ENCODE measurements at regions not wholly inside any gene's neighbourhood (a gene's known extent, or its start where the extent isn't known, plus 50 kb on each side); places are given as distances from the start of the nearest gene placed in this dataset.

DNA sequence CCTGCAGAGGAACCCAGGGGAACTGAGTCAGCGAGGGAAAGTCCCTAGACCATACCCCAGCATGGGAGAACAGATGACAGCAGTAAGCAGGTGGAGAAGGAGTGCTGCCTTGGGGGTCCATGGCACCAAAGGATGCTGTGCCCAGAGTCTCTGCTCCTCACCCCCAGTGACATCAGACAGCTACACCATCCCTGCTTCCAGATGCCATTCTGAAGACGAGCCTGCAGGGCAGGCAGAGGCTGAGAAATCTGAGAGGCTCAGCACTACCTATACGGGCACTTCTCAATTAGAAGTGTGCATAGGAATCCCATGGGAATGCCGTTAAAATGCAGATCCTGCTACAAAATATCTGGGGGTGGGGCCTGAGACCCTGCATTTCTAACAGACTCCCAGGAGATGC lies 211.3 kb upstream of the NSMCE3 start (continued):
- TF ChIP-seq, protein P1, sequence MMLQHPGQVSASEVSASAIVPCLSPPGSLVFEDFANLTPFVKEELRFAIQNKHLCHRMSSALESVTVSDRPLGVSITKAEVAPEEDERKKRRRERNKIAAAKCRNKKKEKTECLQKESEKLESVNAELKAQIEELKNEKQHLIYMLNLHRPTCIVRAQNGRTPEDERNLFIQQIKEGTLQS (IDR thresholded peaks at IDR 0.05; ENCODE audit: insufficient read depth, low read depth, low read length): no peak
- no peak for TF ChIP-seq TCF12 (IDR thresholded peaks at IDR 0.05; ENCODE audit: low read depth, low read length)
- no peak for TF ChIP-seq CTBP2 (IDR thresholded peaks at IDR 0.05; ENCODE audit: borderline replicate concordance, insufficient read depth, insufficient read length, low read length)
- no peak for TF ChIP-seq EP300 (IDR thresholded peaks at IDR 0.05; ENCODE audit: borderline replicate concordance in 1 of 2, low read depth in 2 of 2, low read length in 2 of 2)
- TF ChIP-seq SIN3A (conservative IDR thresholded peaks at IDR 0.05 in 1 of 2, IDR thresholded peaks at IDR 0.05 in 1 of 2; ENCODE audit: low read depth in 1 of 2, low read length in 2 of 2): no peak
- TF ChIP-seq EGR1 (IDR thresholded peaks at IDR 0.05; ENCODE audit: borderline replicate concordance, low read depth, low read length): no peak
- no peak for TF ChIP-seq NRF1 (IDR thresholded peaks at IDR 0.05; ENCODE audit: low read depth, low read length)
- TF ChIP-seq, protein P2, sequence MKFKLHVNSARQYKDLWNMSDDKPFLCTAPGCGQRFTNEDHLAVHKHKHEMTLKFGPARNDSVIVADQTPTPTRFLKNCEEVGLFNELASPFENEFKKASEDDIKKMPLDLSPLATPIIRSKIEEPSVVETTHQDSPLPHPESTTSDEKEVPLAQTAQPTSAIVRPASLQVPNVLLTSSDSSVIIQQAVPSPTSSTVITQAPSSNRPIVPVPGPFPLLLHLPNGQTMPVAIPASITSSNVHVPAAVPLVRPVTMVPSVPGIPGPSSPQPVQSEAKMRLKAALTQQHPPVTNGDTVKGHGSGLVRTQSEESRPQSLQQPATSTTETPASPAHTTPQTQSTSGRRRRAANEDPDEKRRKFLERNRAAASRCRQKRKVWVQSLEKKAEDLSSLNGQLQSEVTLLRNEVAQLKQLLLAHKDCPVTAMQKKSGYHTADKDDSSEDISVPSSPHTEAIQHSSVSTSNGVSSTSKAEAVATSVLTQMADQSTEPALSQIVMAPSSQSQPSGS (IDR thresholded peaks at IDR 0.05; ENCODE audit: low read length): no peak
- no peak for TF ChIP-seq CHD1 (IDR thresholded peaks at IDR 0.05; ENCODE audit: low read depth, low read length)

Measured in H1 (cell line).